ENCODE measurements at regions not wholly inside any gene's neighbourhood (a gene's known extent, or its start where the extent isn't known, plus 50 kb on each side); places are given as distances from the start of the nearest gene placed in this dataset.

- no peak overlapping the region for H2AFZ ChIP-seq (ENCODE audit: low read length)
- ChIA-PET POLR2A (ENCODE audit: partially characterized antibody) (no interaction called here), CTCF (ENCODE audit: partially characterized antibody) (interaction anchor here (0.8 to 1.3 kb wide), 9 partner anchors 9 to 1770 kb away, joined by 3 to 5 read pairs (median 3); no protein-coding TSS in a partner anchor)
- no peaks in the 10 kb centered on the region for H3K27me3 ChIP-seq (replicated peaks in 1 of 4; ENCODE audit: control insufficient read depth in 3 of 4, extremely low read depth in 1 of 4, insufficient read depth in 3 of 4, low read length in 3 of 4)
- H2BK15ac ChIP-seq (ENCODE audit: low read length): no peak overlapping the region
- no peak for TF ChIP-seq BCL11A (IDR thresholded peaks at IDR 0.05; ENCODE audit: low read depth in 2 of 2, low read length in 2 of 2)
- no peak for TF ChIP-seq CHD2 (IDR thresholded peaks at IDR 0.05; ENCODE audit: low read length)
- TF ChIP-seq BACH1 (IDR thresholded peaks at IDR 0.05; ENCODE audit: low read length): no peak
- no peak for TF ChIP-seq CBX5 (IDR thresholded peaks at IDR 0.05; ENCODE audit: low read depth, low read length)
- no peak for TF ChIP-seq TAF7 (optimal IDR thresholded peaks at IDR 0.05; ENCODE audit: borderline replicate concordance, low read depth, low read length)
- no peak for TF ChIP-seq BRCA1 (IDR thresholded peaks at IDR 0.05; ENCODE audit: low read depth, low read length)
- TF ChIP-seq ASH2L (IDR thresholded peaks at IDR 0.05; ENCODE audit: low read length): no peak
- no peak for TF ChIP-seq RAD21 (IDR thresholded peaks at IDR 0.05 in 1 of 2, conservative IDR thresholded peaks at IDR 0.05 in 1 of 2; ENCODE audit: low read depth in 2 of 2, low read length in 2 of 2)
- TF ChIP-seq EGR1 (IDR thresholded peaks at IDR 0.05; ENCODE audit: borderline replicate concordance, low read depth, low read length): no peak
- no peak for TF ChIP-seq TCF12 (IDR thresholded peaks at IDR 0.05; ENCODE audit: low read depth, low read length)
- no peak overlapping the region for H3K27ac ChIP-seq (ENCODE audit: low read depth, low read length)
- H2BK20ac ChIP-seq (ENCODE audit: low read length): no peak overlapping the region
- no peak overlapping the region for H3K18ac ChIP-seq (ENCODE audit: extremely low read depth, low read length)
- H4K5ac ChIP-seq (ENCODE audit: insufficient read length, low read depth, low read length): no peak overlapping the region
- no peak overlapping the region for H3K23ac ChIP-seq (ENCODE audit: insufficient read length)
- H3K23me2 ChIP-seq (ENCODE audit: low read depth, low read length): no peaks in the 10 kb centered on the region
- no peaks in the 10 kb centered on the region for H3K79me1 ChIP-seq (ENCODE audit: low read depth, low read length)
- H3K9me3 ChIP-seq (ENCODE audit: insufficient read depth in 2 of 2, low read depth in 1 of 2, low read length in 1 of 2): no peaks in the 10 kb centered on the region
- H3K4ac ChIP-seq (replicated peaks; ENCODE audit: insufficient read length, low read depth, low read length): no peak overlapping the region
- no peaks in the 10 kb centered on the region for H3K79me2 ChIP-seq (ENCODE audit: control insufficient read depth in 1 of 2, insufficient read depth in 2 of 2, low read length in 2 of 2)
- H3K4me3 ChIP-seq (ENCODE audit: extremely low read depth in 1 of 4, insufficient read depth in 2 of 4, low read depth in 3 of 4, low read length in 4 of 4): no peak overlapping the region
- no peak overlapping the region for H3K56ac ChIP-seq (replicated peaks; ENCODE audit: insufficient read length, low read depth, low read length)
- no peak overlapping the region for H3K4me2 ChIP-seq (ENCODE audit: insufficient read depth in 1 of 2, low read depth in 2 of 2, low read length in 2 of 2)
- no peak overlapping the region for H2AK5ac ChIP-seq (ENCODE audit: low read depth, low read length)
- no peak overlapping the region for H2BK120ac ChIP-seq (replicated peaks; ENCODE audit: low read depth, low read length)
- DNase-seq (ENCODE audit: low read depth in 1 of 2, low spot score in 2 of 2) (no peak), FAIRE-seq (no peak)
- no peak overlapping the region for H4K8ac ChIP-seq (ENCODE audit: extremely low read depth, insufficient read depth, low read length)
- H4K20me1 ChIP-seq (replicated peaks in 1 of 2; ENCODE audit: control insufficient read depth in 1 of 2, insufficient read depth in 2 of 2, low read length in 2 of 2): no peaks in the 10 kb centered on the region
- WGBS, 2 experiments (ENCODE audit: extremely low coverage in 1 of 2, insufficient coverage in 1 of 2, insufficient read length in 1 of 2, insufficient replicate concordance in 2 of 2, low coverage in 1 of 2, low lambda C conversion rate in 2 of 2, missing lambda C conversion rate in 1 of 2): 88% methylated on average over 1 of the region's 1 CpG; no CpG with 5 or more reads in 1 of the 2 experiments
- H3K4me1 ChIP-seq (replicated peaks in 1 of 4; ENCODE audit: control insufficient read depth in 3 of 4, insufficient read depth in 4 of 4, low read length in 3 of 4): no peaks in the 10 kb centered on the region
- no peak overlapping the region for H4K91ac ChIP-seq (replicated peaks; ENCODE audit: insufficient read length, low read length)
- no peak overlapping the region for H2BK5ac ChIP-seq (ENCODE audit: low read depth, low read length)
- H3K14ac ChIP-seq (ENCODE audit: insufficient read length): no peak overlapping the region
- H2BK12ac ChIP-seq (ENCODE audit: low read depth, low read length): no peak overlapping the region
- no peak overlapping the region for H3K9ac ChIP-seq (replicated peaks in 1 of 4; ENCODE audit: extremely low read depth in 1 of 4, low read depth in 3 of 4, low read length in 3 of 4)
- no peaks in the 10 kb centered on the region for H3K36me3 ChIP-seq (ENCODE audit: control insufficient read depth in 2 of 4, insufficient read depth in 4 of 4, low read length in 3 of 4)
Observed at GRCh38 chr17:70769956-70770355, 600.6 kb downstream of the KCNJ2 start.
